8988T (cell line): ENCODE measurements at regions not wholly inside any gene's neighbourhood (a gene's known extent, or its start where the extent isn't known, plus 50 kb on each side); places are given as distances from the start of the nearest gene placed in this dataset.

Experiments
- DNase-seq: peaks from one replicate; pipeline ENCODE4 v3.0.0; 2011

GRCh38 chr6:168384045-168385036, 56.6 kb upstream of the SMOC2 start:
- DNase-seq, result no peak

GRCh38 chr6:168385037-168385759, 55.8 kb upstream of the SMOC2 start:
- DNase-seq, result no peak

GRCh38 chr6:168385858-168386735, 54.9 kb upstream of the SMOC2 start:
- DNase-seq, result no peak

- no peak for DNase-seq
Measured at GRCh38 chr6:168386973-168387372, 54.0 kb upstream of the SMOC2 start.

GRCh38 chr6:168387426-168387825, 53.6 kb upstream of the SMOC2 start:
- no peak for DNase-seq

- no peak for DNase-seq
Measured at GRCh38 chr6:168387911-168388310, 53.1 kb upstream of the SMOC2 start.

GRCh38 chr6:168388641-168389633, 52.0 kb upstream of the SMOC2 start:
- DNase-seq, result no peak

- DNase-seq, result no peak
Measured at GRCh38 chr6:168390749-168391420, 50.1 kb upstream of the SMOC2 start.
